PC-3 (cell line): ENCODE measurements at regions not wholly inside any gene's neighbourhood (a gene's known extent, or its start where the extent isn't known, plus 50 kb on each side); places are given as distances from the start of the nearest gene placed in this dataset.

Experiments used
- ATAC-seq: fragments of 200-7000 bp; cut with Tn5 transposase; 2 replicates; pipeline ENCODE4 v1.9.1; 2020; ENCODE audit warnings: mild to moderate bottlenecking, moderate library complexity
- BruUV-seq: library from RNA; stranded (reverse); fragments of 400-500 nt; replicated peaks from 2 replicates; lab custom pipeline; 2021; lab: Mats Ljungman, UMichigan
- CTCF ChIA-PET: fragments of 300-600 bp; sonication (Branson Sonifier 250); formaldehyde crosslinking; loops from one replicate; lab custom pipeline; 2022; ENCODE audit warnings: antibody characterized with exemption; lab: Charles Lee
- POLR2A ChIA-PET: fragments of 300-600 bp; sonication (Branson Sonifier 250); formaldehyde crosslinking; loops from one replicate; lab custom pipeline; 2022; ENCODE audit warnings: antibody characterized with exemption; ENCODE audit not compliant: unreplicated experiment; lab: Charles Lee
- DNase-seq: peaks from one replicate; pipeline ENCODE4 v3.0.0-alpha.2; 2015
- H2AFZ ChIP-seq: fragments of 300-600 bp; sonication (generic); 2 replicates; pipeline ENCODE4 v1.6.0; 2016; ENCODE audit warnings: antibody characterized with exemption, low read length
- H3F3A ChIP-seq: fragments of 300-600 bp; sonication (generic); one replicate; pipeline ENCODE4 v1.6.0; 2017; ENCODE audit warnings: antibody characterized with exemption, low read length, control low read depth, mild to moderate bottlenecking; ENCODE audit not compliant: unreplicated experiment
- H3K27ac ChIP-seq: fragments of 300-600 bp; sonication (generic); 2 replicates; pipeline ENCODE4 v1.5.1; 2016; ENCODE audit warnings: mild to moderate bottlenecking, low read length
- H3K27me3 ChIP-seq: fragments of 300-600 bp; sonication (generic); 2 replicates; pipeline ENCODE4 v1.6.1; 2016; ENCODE audit warnings: low read length, mixed read lengths
- H3K36me3 ChIP-seq: fragments of 300-600 bp; sonication (generic); 2 replicates; pipeline ENCODE4 v1.6.1; 2016; ENCODE audit warnings: low read depth, mixed run types, low read length, mixed read lengths
- H3K4me1 ChIP-seq: fragments of 300-600 bp; sonication (generic); 2 replicates; pipeline ENCODE4 v1.5.1; 2016; ENCODE audit warnings: low read length; ENCODE audit not compliant: insufficient read depth
- H3K4me2 ChIP-seq: fragments of 300-600 bp; sonication (generic); 2 replicates; pipeline ENCODE4 v1.6.0; 2016; ENCODE audit warnings: low read length
- H3K4me3 ChIP-seq: fragments of 300-600 bp; sonication (generic); 2 replicates; pipeline ENCODE4 v1.5.1; 2016; ENCODE audit warnings: mild to moderate bottlenecking, low read length, mixed read lengths
- H3K79me2 ChIP-seq: fragments of 300-600 bp; sonication (generic); 2 replicates; pipeline ENCODE4 v1.6.1; 2017; ENCODE audit warnings: low read length, mixed read lengths
- H3K9ac ChIP-seq: fragments of 300-600 bp; sonication (generic); 2 replicates; pipeline ENCODE4 v1.6.0; 2016; ENCODE audit warnings: mild to moderate bottlenecking, low read length
- H3K9me2 ChIP-seq: fragments of 300-600 bp; sonication (generic); replicated peaks from 2 replicates; pipeline ENCODE4 v1.6.1; 2016; ENCODE audit warnings: mixed run types, low read length, mixed read lengths
- H3K9me3 ChIP-seq: fragments of 300-600 bp; sonication (generic); 2 replicates; pipeline ENCODE4 v1.6.1; 2016; ENCODE audit warnings: low read length, mixed read lengths
- H4K20me1 ChIP-seq: fragments of 300-600 bp; sonication (generic); 2 replicates; pipeline ENCODE4 v1.6.1; 2016; ENCODE audit warnings: low read length, mixed read lengths
- CTCF ChIP-seq: fragments of 300-600 bp; sonication (generic); conservative IDR thresholded peaks from 2 replicates; pipeline ENCODE4 v1.5.1; 2017; ENCODE audit warnings: antibody characterized with exemption, low read depth, mild to moderate bottlenecking, low read length
- EZH2 ChIP-seq: fragments of 300-600 bp; sonication (generic); IDR thresholded peaks from one replicate; pipeline ENCODE4 v1.6.1; 2017; ENCODE audit warnings: antibody characterized with exemption, mild to moderate bottlenecking, low read length; ENCODE audit not compliant: unreplicated experiment
- EZH2phosphoT487 ChIP-seq: fragments of 300-600 bp; sonication (generic); IDR thresholded peaks from 2 replicates; pipeline ENCODE4 v1.6.1; 2018; ENCODE audit warnings: mild to moderate bottlenecking, antibody characterized with exemption, low read length, borderline replicate concordance
- intact Hi-C: fragments of 100-400 bp; cut with micrococcal nuclease; formaldehyde crosslinking; loops from 2 replicates; pipeline ENCODE4 v1.9.0; 2023

- no peak for TF ChIP-seq EZH2
- no peak for TF ChIP-seq CTCF
- no peak for TF ChIP-seq EZH2phosphoT487
- intact Hi-C loops = no loop called here
- Histone ChIP-seq H3K4me1 (no peaks in the 10 kb centered on the region), H3K9ac (no peak overlapping the region), H3K27ac (no peak overlapping the region), H3K9me2 (no peaks in the 10 kb centered on the region), H3K9me3 (no peaks in the 10 kb centered on the region), H3K36me3 (no peaks in the 10 kb centered on the region), H3K4me2 (no peak overlapping the region), H3K79me2 (no peaks in the 10 kb centered on the region), H3K27me3 (no peaks in the 10 kb centered on the region), H3K4me3 (no peak overlapping the region), H3F3A (no peaks in the 10 kb centered on the region), H4K20me1 (no peaks in the 10 kb centered on the region), H2AFZ (no peak overlapping the region)
- BruUV-seq = no TSS peak
- CTCF ChIA-PET = no interaction called here
- no peak for ATAC-seq
- POLR2A ChIA-PET = no interaction called here
- DNase-seq = no peak
These were observed 223.8 kb upstream of the TMTC4 start for GRCh38 chr13:100898431-100898830.

- Histone ChIP-seq H2AFZ (no peak overlapping the region), H3K4me3 (no peak overlapping the region), H3K27ac (no peak overlapping the region), H3K9me3 (no peaks in the 10 kb centered on the region), H3F3A (no peaks in the 10 kb centered on the region), H3K79me2 (no peaks in the 10 kb centered on the region), H3K4me2 (no peak overlapping the region), H3K36me3 (no peaks in the 10 kb centered on the region), H3K9me2 (no peaks in the 10 kb centered on the region), H3K4me1 (no peaks in the 10 kb centered on the region), H4K20me1 (no peaks in the 10 kb centered on the region), H3K27me3 (no peaks in the 10 kb centered on the region), H3K9ac (no peak overlapping the region)
- TF ChIP-seq EZH2phosphoT487 (no peak), CTCF (no peak)
- DNase-seq = no peak
- intact Hi-C loops = no loop called here
- no peak for ATAC-seq
- ChIA-PET POLR2A (no interaction called here), CTCF (no interaction called here)
- BruUV-seq = no TSS peak
These were observed 221.1 kb upstream of the TMTC4 start for GRCh38 chr13:100895651-100896050.

GRCh38 chr13:100892981-100893380 is 218.4 kb upstream of the TMTC4 start:
- Histone ChIP-seq H3K27me3 (no peaks in the 10 kb centered on the region), H3K36me3 (no peaks in the 10 kb centered on the region), H2AFZ (no peak overlapping the region), H3K4me2 (no peak overlapping the region), H4K20me1 (no peaks in the 10 kb centered on the region), H3K9me3 (no peaks in the 10 kb centered on the region), H3K4me1 (no peaks in the 10 kb centered on the region), H3F3A (no peaks in the 10 kb centered on the region), H3K4me3 (no peak overlapping the region), H3K9ac (no peak overlapping the region), H3K27ac (no peak overlapping the region), H3K9me2 (no peaks in the 10 kb centered on the region), H3K79me2 (no peaks in the 10 kb centered on the region)
- no TSS peak for BruUV-seq
- ChIA-PET POLR2A (no interaction called here), CTCF (no interaction called here)
- intact Hi-C loops = no loop called here
- no peak for ATAC-seq
- no peak for TF ChIP-seq CTCF
- TF ChIP-seq EZH2 = no peak
- no peak for TF ChIP-seq EZH2phosphoT487
- DNase-seq = no peak
